Endothelial cell of umbilical vein (primary cell): ENCODE measurements at regions not wholly inside any gene's neighbourhood (a gene's known extent, or its start where the extent isn't known, plus 50 kb on each side); places are given as distances from the start of the nearest gene placed in this dataset.

Experiments
- EZH2 ChIP-seq: IDR thresholded peaks from 2 replicates; pipeline ENCODE4 v1.6.1; 2012; ENCODE audit warnings: borderline replicate concordance, low read depth, mild to moderate bottlenecking, moderate library complexity, low read length, inconsistent platforms; ENCODE audit not compliant: severe bottlenecking
- FOS ChIP-seq: IDR thresholded peaks from 2 replicates; pipeline ENCODE4 v1.6.1; 2011; ENCODE audit warnings: mild to moderate bottlenecking, low read length, moderate library complexity, borderline replicate concordance; ENCODE audit not compliant: insufficient read depth
- JUN ChIP-seq: IDR thresholded peaks from 2 replicates; pipeline ENCODE4 v1.6.1; 2011; ENCODE audit warnings: borderline replicate concordance, low read depth; ENCODE audit not compliant: insufficient read length, insufficient read depth
- POLR2A ChIP-seq: IDR thresholded peaks from 2 replicates; pipeline ENCODE4 v1.6.1; 2012; ENCODE audit warnings: low read depth, mild to moderate bottlenecking, control low read depth, low read length
- POLR2AphosphoS5 ChIP-seq: IDR thresholded peaks from 2 replicates; pipeline ENCODE4 v1.6.1; 2012; ENCODE audit warnings: low read depth, mild to moderate bottlenecking, control low read depth, low read length, moderate library complexity; ENCODE audit not compliant: insufficient read depth
- TF ChIP-seq, protein P1 (sequence below), 2 donors: IDR thresholded peaks; 1 replicate in 1 of 2; 2 replicates in 1 of 2; pipeline ENCODE4 v1.5.1; 2011; ENCODE audit warnings: low read length in 2 of 2, mild to moderate bottlenecking in 2 of 2, moderate library complexity in 2 of 2, control low read depth in 1 of 2, inconsistent platforms in 1 of 2, low read depth in 1 of 2; ENCODE audit not compliant: insufficient read depth in 1 of 2; ENCODE audit errors: extremely low read depth in 1 of 2
- TF ChIP-seq, protein P2 (sequence below): IDR thresholded peaks from 2 replicates; pipeline ENCODE4 v1.6.1; 2011; ENCODE audit not compliant: insufficient read depth, insufficient read length

DNA sequence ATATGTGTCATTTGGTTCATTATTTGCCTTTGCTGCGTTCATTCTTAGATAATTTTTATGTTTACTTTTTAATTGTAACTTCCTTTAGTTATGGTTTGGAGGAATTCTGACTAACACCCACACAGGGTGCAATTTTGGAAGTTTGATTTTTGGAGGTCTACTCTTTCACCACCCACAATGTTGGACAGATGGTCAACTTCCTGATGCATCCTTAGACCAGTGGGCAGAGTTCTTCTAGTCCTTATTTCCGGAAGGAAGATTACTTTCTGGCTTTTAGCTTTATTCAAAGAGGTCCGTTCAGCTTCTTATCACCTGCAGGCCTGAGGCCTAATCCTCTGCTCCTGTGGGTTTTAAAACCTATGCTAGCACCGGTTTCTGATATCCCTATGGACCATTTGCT lies 126.7 kb downstream of the MTX3 start:
- TF ChIP-seq, protein P1, sequence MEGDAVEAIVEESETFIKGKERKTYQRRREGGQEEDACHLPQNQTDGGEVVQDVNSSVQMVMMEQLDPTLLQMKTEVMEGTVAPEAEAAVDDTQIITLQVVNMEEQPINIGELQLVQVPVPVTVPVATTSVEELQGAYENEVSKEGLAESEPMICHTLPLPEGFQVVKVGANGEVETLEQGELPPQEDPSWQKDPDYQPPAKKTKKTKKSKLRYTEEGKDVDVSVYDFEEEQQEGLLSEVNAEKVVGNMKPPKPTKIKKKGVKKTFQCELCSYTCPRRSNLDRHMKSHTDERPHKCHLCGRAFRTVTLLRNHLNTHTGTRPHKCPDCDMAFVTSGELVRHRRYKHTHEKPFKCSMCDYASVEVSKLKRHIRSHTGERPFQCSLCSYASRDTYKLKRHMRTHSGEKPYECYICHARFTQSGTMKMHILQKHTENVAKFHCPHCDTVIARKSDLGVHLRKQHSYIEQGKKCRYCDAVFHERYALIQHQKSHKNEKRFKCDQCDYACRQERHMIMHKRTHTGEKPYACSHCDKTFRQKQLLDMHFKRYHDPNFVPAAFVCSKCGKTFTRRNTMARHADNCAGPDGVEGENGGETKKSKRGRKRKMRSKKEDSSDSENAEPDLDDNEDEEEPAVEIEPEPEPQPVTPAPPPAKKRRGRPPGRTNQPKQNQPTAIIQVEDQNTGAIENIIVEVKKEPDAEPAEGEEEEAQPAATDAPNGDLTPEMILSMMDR (IDR thresholded peaks at IDR 0.05; ENCODE audit: extremely low read depth in 1 of 2, insufficient read depth in 1 of 2, low read depth in 1 of 2, low read length in 2 of 2) = no peak
- TF ChIP-seq EZH2 (no peak), POLR2A (no peak), FOS (no peak), POLR2AphosphoS5 (no peak), JUN (no peak)
- TF ChIP-seq, protein P2, sequence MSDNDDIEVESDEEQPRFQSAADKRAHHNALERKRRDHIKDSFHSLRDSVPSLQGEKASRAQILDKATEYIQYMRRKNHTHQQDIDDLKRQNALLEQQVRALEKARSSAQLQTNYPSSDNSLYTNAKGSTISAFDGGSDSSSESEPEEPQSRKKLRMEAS = no peak
